Mesendoderm (in vitro differentiated cells): ENCODE measurements at regions not wholly inside any gene's neighbourhood (a gene's known extent, or its start where the extent isn't known, plus 50 kb on each side); places are given as distances from the start of the nearest gene placed in this dataset.

Source experiments
- DNase-seq: peaks from one replicate; pipeline ENCODE4 v3.0.0; 2013
- H2AK5ac ChIP-seq: 2 replicates; pipeline ENCODE4 v1.6.1; 2013; ENCODE audit warnings: low read length, inconsistent platforms
- H2BK120ac ChIP-seq: 2 replicates; pipeline ENCODE4 v1.6.1; 2013; ENCODE audit warnings: low read depth, mild to moderate bottlenecking, low read length, moderate library complexity, mixed read lengths
- H2BK15ac ChIP-seq: replicated peaks from 2 replicates; pipeline ENCODE4 v1.6.1; 2013; ENCODE audit warnings: low read depth, mild to moderate bottlenecking, moderate library complexity
- H2BK5ac ChIP-seq: 2 replicates; pipeline ENCODE4 v1.6.1; 2013; ENCODE audit warnings: low read length, inconsistent platforms
- H3K18ac ChIP-seq: 2 replicates; pipeline ENCODE4 v1.6.1; 2013; ENCODE audit warnings: mild to moderate bottlenecking, low read length, mixed read lengths
- H3K23ac ChIP-seq: one replicate; pipeline ENCODE4 v1.6.1; 2013; ENCODE audit warnings: low read length
- H3K27ac ChIP-seq: 2 replicates; pipeline ENCODE4 v1.5.1; 2013; ENCODE audit warnings: low read depth, mild to moderate bottlenecking, inconsistent platforms, low read length, moderate library complexity
- H3K27me3 ChIP-seq: 2 replicates; pipeline ENCODE4 v1.6.1; 2013; ENCODE audit warnings: low read length, control low read depth, mild to moderate bottlenecking, inconsistent platforms; ENCODE audit not compliant: insufficient read depth, poor library complexity
- H3K36me3 ChIP-seq: 2 replicates; pipeline ENCODE4 v1.6.1; 2013; ENCODE audit warnings: low read length, inconsistent platforms; ENCODE audit not compliant: control insufficient read depth, insufficient read depth
- H3K4ac ChIP-seq: one replicate; pipeline ENCODE4 v1.6.1; 2013; ENCODE audit warnings: low read depth, mild to moderate bottlenecking, low read length, moderate library complexity
- H3K4me1 ChIP-seq: 2 replicates; pipeline ENCODE4 v1.6.1; 2013; ENCODE audit warnings: low read depth, low read length, inconsistent platforms; ENCODE audit not compliant: control insufficient read depth
- H3K4me2 ChIP-seq: 2 replicates; pipeline ENCODE4 v1.6.1; 2013; ENCODE audit warnings: low read length
- H3K4me3 ChIP-seq: 2 replicates; pipeline ENCODE4 v1.5.1; 2013; ENCODE audit warnings: mild to moderate bottlenecking, low read length
- H3K56ac ChIP-seq: one replicate; pipeline ENCODE4 v1.6.1; 2013; ENCODE audit warnings: low read length
- H3K79me1 ChIP-seq: 2 replicates; pipeline ENCODE4 v1.6.1; 2013; ENCODE audit warnings: low read length, inconsistent platforms
- H3K79me2 ChIP-seq: 2 replicates; pipeline ENCODE4 v1.6.1; 2013; ENCODE audit warnings: mild to moderate bottlenecking, low read length; ENCODE audit not compliant: control insufficient read depth, insufficient read depth
- H3K9ac ChIP-seq: 2 replicates; pipeline ENCODE4 v1.6.1; 2013; ENCODE audit warnings: low read length, inconsistent platforms
- H4K5ac ChIP-seq: one replicate; pipeline ENCODE4 v1.6.1; 2013; ENCODE audit warnings: low read length
- H4K8ac ChIP-seq: one replicate; pipeline ENCODE4 v1.6.1; 2013; ENCODE audit warnings: low read depth, mild to moderate bottlenecking, control low read depth, low read length, moderate library complexity
- WGBS: extraction: QIAGEN DNeasy Blood & Tissue Kit; methylation state at CpG from one replicate; pipeline ENCODE4 v1.1.7; 2013; ENCODE audit warnings: low lambda C conversion rate, missing lambda C conversion rate; ENCODE audit not compliant: insufficient coverage; ENCODE audit errors: extremely low coverage; 5-methylcytosine and 5-hydroxymethylcytosine counted together

- Histone ChIP-seq H2BK15ac (no peak overlapping the region), H3K9ac (no peak overlapping the region)
- no peak for DNase-seq
These were observed 236.6 kb downstream of the CCDC59 start for GRCh38 chr12:82121545-82121944.

GRCh38 chr12:82120901-82121300 is 237.3 kb downstream of the CCDC59 start:
- Histone ChIP-seq H3K9ac (no peak overlapping the region), H3K4me2 (no peak overlapping the region), H3K4me3 (no peak overlapping the region), H4K8ac (no peak overlapping the region), H3K56ac (no peak overlapping the region), H2BK15ac (no peak overlapping the region), H3K23ac (no peak overlapping the region), H3K27me3 (no peaks in the 10 kb centered on the region), H3K79me1 (no peaks in the 10 kb centered on the region), H3K27ac (no peak overlapping the region), H3K79me2 (no peaks in the 10 kb centered on the region), H3K18ac (no peak overlapping the region), H4K5ac (no peak overlapping the region), H3K36me3 (no peaks in the 10 kb centered on the region), H3K4ac (no peak overlapping the region), H2BK120ac (no peak overlapping the region), H3K4me1 (no peaks in the 10 kb centered on the region), H2AK5ac (no peak overlapping the region), H2BK5ac (no peak overlapping the region)
- no peak for DNase-seq
- no CpG with 5 or more reads among the region's 4 CpGs for WGBS

More at GRCh38 chr12:82121545-82121944, 236.6 kb downstream of the CCDC59 start:
- no peak overlapping the region for H4K8ac ChIP-seq
- no peak overlapping the region for H2BK5ac ChIP-seq
- H3K79me2 ChIP-seq, result no peaks in the 10 kb centered on the region
- H3K27ac ChIP-seq, result no peak overlapping the region
- H3K18ac ChIP-seq, result no peak overlapping the region
- H3K27me3 ChIP-seq, result no peaks in the 10 kb centered on the region
- H4K5ac ChIP-seq, result no peak overlapping the region
- H2AK5ac ChIP-seq, result no peak overlapping the region
- no peak overlapping the region for H3K56ac ChIP-seq
- no peak overlapping the region for H2BK120ac ChIP-seq
- H3K4me1 ChIP-seq, result no peaks in the 10 kb centered on the region
- H3K4me2 ChIP-seq, result no peak overlapping the region
- no peaks in the 10 kb centered on the region for H3K79me1 ChIP-seq
- no peak overlapping the region for H3K23ac ChIP-seq
- no peak overlapping the region for H3K4ac ChIP-seq
- no peaks in the 10 kb centered on the region for H3K36me3 ChIP-seq
- H3K4me3 ChIP-seq, result no peak overlapping the region

DNA sequence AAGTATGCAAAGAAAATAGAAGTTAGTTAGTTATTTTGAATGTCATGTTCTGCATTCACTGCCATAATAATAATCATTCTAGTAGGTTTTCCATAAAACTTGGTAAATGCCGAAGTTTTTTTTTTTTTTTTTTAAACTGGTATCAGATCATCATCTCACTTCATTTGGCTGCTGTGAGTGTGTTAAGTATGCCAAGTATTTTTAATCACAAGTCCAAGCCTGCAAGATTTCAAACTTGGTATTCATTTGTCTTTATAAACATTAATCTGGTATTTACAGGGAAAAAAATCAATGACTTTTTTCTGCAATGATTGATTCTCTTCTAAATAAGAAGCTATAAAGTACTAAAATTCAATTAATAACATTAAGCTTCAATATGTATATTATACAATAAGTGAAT is 248.9 kb downstream of the CCDC59 start:
- H2BK15ac ChIP-seq, result no peak overlapping the region
- no peaks in the 10 kb centered on the region for H3K4me1 ChIP-seq
- no peak overlapping the region for H2AK5ac ChIP-seq
- WGBS, result no CpG with 5 or more reads among the region's 1 CpG
- DNase-seq, result no peak
- H3K79me1 ChIP-seq, result no peaks in the 10 kb centered on the region
- H3K79me2 ChIP-seq, result no peaks in the 10 kb centered on the region
- no peak overlapping the region for H3K4ac ChIP-seq
- no peak overlapping the region for H3K4me3 ChIP-seq
- H3K36me3 ChIP-seq, result no peaks in the 10 kb centered on the region
- H3K23ac ChIP-seq, result no peak overlapping the region
- H3K56ac ChIP-seq, result no peak overlapping the region
- H3K18ac ChIP-seq, result no peak overlapping the region
- no peak overlapping the region for H3K9ac ChIP-seq
- H4K8ac ChIP-seq, result no peak overlapping the region
- H2BK120ac ChIP-seq, result no peak overlapping the region
- H3K27ac ChIP-seq, result no peak overlapping the region
- H4K5ac ChIP-seq, result no peak overlapping the region
- H2BK5ac ChIP-seq, result no peak overlapping the region
- no peaks in the 10 kb centered on the region for H3K27me3 ChIP-seq
- H3K4me2 ChIP-seq, result no peak overlapping the region

DNA sequence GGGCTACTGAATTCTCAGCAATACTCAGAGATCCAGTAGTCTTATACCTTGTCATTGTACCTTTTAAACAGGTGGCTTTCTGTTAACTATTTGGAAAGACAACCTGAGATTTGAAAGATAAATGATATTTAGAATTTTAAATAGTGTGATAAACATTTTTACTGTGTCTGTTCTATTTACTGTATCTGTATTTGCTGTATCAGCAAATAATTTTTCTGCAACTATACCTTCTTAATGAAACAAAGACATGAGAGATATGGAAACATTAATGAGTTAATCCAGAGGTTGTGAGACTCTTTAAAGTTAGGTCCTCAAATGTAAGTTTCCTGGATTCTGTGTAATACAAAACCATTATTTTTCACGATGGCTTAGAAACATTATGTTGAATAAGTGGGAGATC is 249.6 kb downstream of the CCDC59 start:
- Histone ChIP-seq H3K18ac (no peak overlapping the region), H3K36me3 (no peaks in the 10 kb centered on the region), H3K4me1 (no peaks in the 10 kb centered on the region), H2AK5ac (no peak overlapping the region), H3K79me2 (no peaks in the 10 kb centered on the region), H2BK120ac (no peak overlapping the region), H3K4ac (no peak overlapping the region), H3K79me1 (no peaks in the 10 kb centered on the region), H3K27ac (no peak overlapping the region), H3K4me2 (no peak overlapping the region), H3K23ac (no peak overlapping the region), H3K4me3 (no peak overlapping the region), H4K5ac (no peak overlapping the region), H4K8ac (no peak overlapping the region), H3K27me3 (no peaks in the 10 kb centered on the region), H2BK15ac (no peak overlapping the region), H2BK5ac (no peak overlapping the region), H3K9ac (no peak overlapping the region), H3K56ac (no peak overlapping the region)
- WGBS, result no CpG with 5 or more reads among the region's 1 CpG
- DNase-seq, result no peak

GRCh38 chr12:82099216-82099615 is 259.0 kb downstream of the CCDC59 start:
- H2AK5ac ChIP-seq, result no peak overlapping the region
- no peak overlapping the region for H2BK5ac ChIP-seq
- no peaks in the 10 kb centered on the region for H3K4me1 ChIP-seq
- H3K4me3 ChIP-seq, result no peak overlapping the region
- no peak overlapping the region for H3K18ac ChIP-seq
- no peak overlapping the region for H3K9ac ChIP-seq
- no peaks in the 10 kb centered on the region for H3K79me2 ChIP-seq
- no peaks in the 10 kb centered on the region for H3K36me3 ChIP-seq
- no peak overlapping the region for H3K23ac ChIP-seq
- no peak overlapping the region for H3K56ac ChIP-seq
- no peak overlapping the region for H3K4ac ChIP-seq
- H2BK15ac ChIP-seq, result no peak overlapping the region
- no peak overlapping the region for H4K5ac ChIP-seq
- no peak overlapping the region for H4K8ac ChIP-seq
- H3K27me3 ChIP-seq, result no peaks in the 10 kb centered on the region
- no peaks in the 10 kb centered on the region for H3K79me1 ChIP-seq
- H3K4me2 ChIP-seq, result no peak overlapping the region
- DNase-seq, result no peak
- H3K27ac ChIP-seq, result no peak overlapping the region
- H2BK120ac ChIP-seq, result no peak overlapping the region

DNA sequence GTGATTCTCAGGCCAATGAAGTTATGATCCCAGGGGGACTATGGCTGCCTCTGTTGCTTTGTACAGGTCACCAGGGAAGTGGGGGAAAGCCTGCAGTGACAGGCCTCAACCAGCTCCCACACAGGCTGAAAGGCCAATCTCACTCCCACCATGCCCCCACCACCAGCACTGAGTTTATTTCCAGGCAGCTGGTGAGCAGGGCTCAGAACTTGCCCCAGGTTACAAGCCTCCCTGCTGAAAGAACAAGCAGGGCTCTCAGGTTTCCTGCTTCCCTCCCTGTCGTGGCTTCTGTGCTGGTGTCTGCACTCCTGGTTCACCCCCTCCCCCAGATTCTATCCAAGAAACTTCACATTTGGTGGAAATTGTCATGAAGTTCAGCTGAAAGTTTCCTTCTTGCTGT is 260.3 kb downstream of the CCDC59 start:
- H2BK15ac ChIP-seq, result no peak overlapping the region

More for the DNA sequence above, 260.3 kb downstream of the CCDC59 start:
- H3K27me3 ChIP-seq, result no peaks in the 10 kb centered on the region
- no peak overlapping the region for H4K5ac ChIP-seq
- WGBS, result no CpG with 5 or more reads among the region's 1 CpG
- H3K18ac ChIP-seq, result no peak overlapping the region
- no peak overlapping the region for H3K9ac ChIP-seq
- DNase-seq, result peak; percentile 21
- no peak overlapping the region for H3K4me3 ChIP-seq
- H2BK5ac ChIP-seq, result no peak overlapping the region
- H2BK120ac ChIP-seq, result no peak overlapping the region
- no peak overlapping the region for H3K27ac ChIP-seq
- H3K79me2 ChIP-seq, result no peaks in the 10 kb centered on the region
- H2AK5ac ChIP-seq, result no peak overlapping the region
- H3K56ac ChIP-seq, result no peak overlapping the region
- H4K8ac ChIP-seq, result no peak overlapping the region
- H3K79me1 ChIP-seq, result no peaks in the 10 kb centered on the region
- H3K36me3 ChIP-seq, result no peaks in the 10 kb centered on the region
- no peak overlapping the region for H3K23ac ChIP-seq
- H3K4me1 ChIP-seq, result no peaks in the 10 kb centered on the region
- H3K4ac ChIP-seq, result no peak overlapping the region
- no peak overlapping the region for H3K4me2 ChIP-seq
